Activated naive CD4-positive, alpha-beta T cell treated with anti-CD3 and anti-CD28 coated beads, Interleukin-2, amount 50 U/mL, for 24 hours (primary cell): ENCODE measurements at regions not wholly inside any gene's neighbourhood (a gene's known extent, or its start where the extent isn't known, plus 50 kb on each side); places are given as distances from the start of the nearest gene placed in this dataset.

Experiments
- H3K27ac Mint-ChIP-seq: one replicate; pipeline ENCODE4 v1.8.0; 2021; ENCODE audit warnings: mild to moderate bottlenecking, mixed read lengths
- H3K27me3 Mint-ChIP-seq: one replicate; pipeline ENCODE4 v1.8.0; 2021; ENCODE audit warnings: mixed read lengths
- H3K36me3 Mint-ChIP-seq: one replicate; pipeline ENCODE4 v1.8.0; 2021; ENCODE audit warnings: mixed read lengths
- H3K4me1 Mint-ChIP-seq: one replicate; pipeline ENCODE4 v1.8.0; 2021; ENCODE audit warnings: mixed read lengths
- H3K4me3 Mint-ChIP-seq: one replicate; pipeline ENCODE4 v1.8.0; 2021; ENCODE audit warnings: mild to moderate bottlenecking, mixed read lengths
- H3K9me3 Mint-ChIP-seq: one replicate; pipeline ENCODE4 v1.8.0; 2021; ENCODE audit warnings: mixed read lengths

DNA sequence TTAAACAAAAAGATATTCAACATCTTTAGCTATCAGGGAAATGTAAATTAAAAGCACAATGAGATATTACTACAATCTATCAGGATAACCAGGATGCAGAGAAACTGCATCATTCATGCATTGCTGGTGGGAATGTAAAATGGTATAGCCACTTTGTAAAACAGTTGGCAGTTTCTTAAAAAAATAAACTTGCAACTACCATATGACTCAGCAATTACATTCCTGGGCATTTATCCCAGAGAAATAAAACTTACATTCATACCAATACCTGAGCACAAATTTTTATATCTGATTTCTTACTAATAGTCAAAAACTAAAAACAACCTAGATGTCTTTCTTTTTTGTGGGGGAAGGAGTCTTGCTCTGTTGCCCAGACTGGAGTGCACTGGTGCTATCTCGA lies 190.3 kb upstream of the TAB2 start:
- H3K27ac Mint-ChIP-seq, result no peak overlapping the region
- peaks cover 8% of the 10 kb centered on the region for H3K36me3 Mint-ChIP-seq
- H3K4me1 Mint-ChIP-seq, result peaks cover 80% of the 10 kb centered on the region
- H3K9me3 Mint-ChIP-seq, result peaks cover 8% of the 10 kb centered on the region
- no peaks in the 10 kb centered on the region for H3K27me3 Mint-ChIP-seq
- H3K4me3 Mint-ChIP-seq, result no peak overlapping the region

DNA sequence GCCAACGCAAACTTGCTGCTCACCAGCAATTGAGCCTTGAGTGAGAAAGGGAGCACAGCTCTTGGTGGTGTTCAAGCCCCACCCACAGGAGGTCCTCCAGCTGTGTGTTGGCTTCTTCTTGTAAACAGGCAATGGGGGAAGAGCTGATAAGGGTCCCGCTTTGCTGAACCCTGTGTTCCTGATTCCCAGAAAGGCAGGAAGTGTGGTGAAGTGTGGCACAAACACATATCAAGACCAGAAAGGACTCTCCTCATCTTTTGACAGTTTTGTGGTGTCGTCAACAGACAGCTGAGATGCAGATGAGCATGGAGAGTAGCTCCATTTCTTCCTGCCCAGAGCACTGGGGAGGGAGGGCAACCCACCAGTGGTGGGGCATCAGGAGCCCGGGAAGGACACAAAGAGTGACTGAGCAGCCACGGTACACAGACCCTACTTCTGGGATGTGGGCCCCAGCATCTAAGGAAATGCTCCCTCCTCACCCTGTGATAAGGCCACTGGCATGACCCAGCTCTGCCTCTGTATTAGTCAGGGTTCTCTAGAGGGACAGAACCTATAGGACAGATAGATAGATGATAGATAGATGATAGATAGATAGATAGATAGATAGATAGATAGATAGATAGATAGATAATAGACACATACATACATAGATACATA lies 188.9 kb upstream of the TAB2 start:
- peak overlapping the region; percentile 92 for H3K27ac Mint-ChIP-seq
- H3K9me3 Mint-ChIP-seq, result peaks cover 8% of the 10 kb centered on the region
- peak overlapping the region; percentile 31 for H3K4me3 Mint-ChIP-seq
- peaks cover 77% of the 10 kb centered on the region for H3K4me1 Mint-ChIP-seq
- peaks cover 8% of the 10 kb centered on the region for H3K36me3 Mint-ChIP-seq
- H3K27me3 Mint-ChIP-seq, result no peaks in the 10 kb centered on the region

GRCh38 chr6:149129371-149130077 lies 188.0 kb upstream of the TAB2 start:
- Mint-ChIP-seq H3K4me3 (no peak overlapping the region), H3K36me3 (peaks cover 3% of the 10 kb centered on the region), H3K27me3 (no peaks in the 10 kb centered on the region), H3K27ac (peak overlapping the region; percentile 92), H3K9me3 (peaks cover 1% of the 10 kb centered on the region), H3K4me1 (peaks cover 68% of the 10 kb centered on the region)

- no peak overlapping the region for H3K4me3 Mint-ChIP-seq
- peaks cover 66% of the 10 kb centered on the region for H3K4me1 Mint-ChIP-seq
- H3K27me3 Mint-ChIP-seq, result no peaks in the 10 kb centered on the region
- peak overlapping the region; percentile 15 for H3K27ac Mint-ChIP-seq
- peaks cover 3% of the 10 kb centered on the region for H3K36me3 Mint-ChIP-seq
- no peaks in the 10 kb centered on the region for H3K9me3 Mint-ChIP-seq
Observed at GRCh38 chr6:149130090-149130489, 187.4 kb upstream of the TAB2 start.

DNA sequence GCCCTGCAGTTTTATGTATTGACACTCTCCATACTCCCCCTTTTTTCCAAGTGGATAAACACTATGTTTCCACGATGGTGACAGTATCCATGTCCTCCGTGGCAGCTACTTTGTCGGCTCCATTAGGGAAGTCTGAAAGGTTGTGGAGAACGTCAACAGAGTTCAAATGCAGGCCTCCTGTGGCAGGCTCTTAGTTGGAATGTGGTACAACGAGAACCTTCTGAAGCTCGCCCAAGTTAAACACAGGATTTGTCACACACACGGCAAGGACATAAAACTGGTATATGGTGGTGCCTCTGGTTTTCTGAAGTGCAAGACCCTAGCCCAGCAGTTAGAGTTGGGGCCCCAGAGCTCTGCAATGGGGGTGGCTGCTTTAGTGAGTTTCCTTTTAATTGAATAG lies 187.0 kb upstream of the TAB2 start:
- Mint-ChIP-seq H3K27ac (no peak overlapping the region), H3K4me1 (peaks cover 66% of the 10 kb centered on the region), H3K36me3 (peaks cover 3% of the 10 kb centered on the region), H3K27me3 (no peaks in the 10 kb centered on the region), H3K4me3 (no peak overlapping the region), H3K9me3 (no peaks in the 10 kb centered on the region)

GRCh38 chr6:149131891-149132290 lies 185.6 kb upstream of the TAB2 start:
- no peak overlapping the region for H3K27ac Mint-ChIP-seq
- H3K36me3 Mint-ChIP-seq, result peaks cover 1% of the 10 kb centered on the region
- H3K27me3 Mint-ChIP-seq, result no peaks in the 10 kb centered on the region
- H3K4me1 Mint-ChIP-seq, result peaks cover 59% of the 10 kb centered on the region
- H3K9me3 Mint-ChIP-seq, result no peaks in the 10 kb centered on the region
- no peak overlapping the region for H3K4me3 Mint-ChIP-seq

DNA sequence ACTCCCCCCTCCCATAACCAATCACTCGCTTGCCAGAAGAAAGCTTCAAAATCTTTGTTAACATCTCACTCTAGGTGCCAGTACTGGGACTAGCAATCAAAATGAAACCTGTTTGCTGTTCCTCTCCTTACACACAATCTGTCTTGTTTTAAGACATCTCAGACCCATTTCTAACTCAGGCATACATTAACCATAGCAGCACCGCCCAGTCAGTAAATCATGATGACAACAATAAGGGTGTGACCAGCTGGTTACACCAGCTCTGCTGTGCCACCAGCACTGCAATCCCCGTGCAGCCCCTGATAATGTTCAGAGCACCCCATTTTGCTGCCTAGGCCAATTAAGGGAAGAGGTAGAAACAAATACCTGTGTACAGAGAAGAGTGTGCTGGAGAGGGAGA lies 185.2 kb upstream of the TAB2 start:
- H3K36me3 Mint-ChIP-seq, result peaks cover 1% of the 10 kb centered on the region
- H3K27me3 Mint-ChIP-seq, result no peaks in the 10 kb centered on the region
- peaks cover 55% of the 10 kb centered on the region for H3K4me1 Mint-ChIP-seq
- no peak overlapping the region for H3K4me3 Mint-ChIP-seq
- H3K27ac Mint-ChIP-seq, result peak overlapping the region; percentile 1
- H3K9me3 Mint-ChIP-seq, result no peaks in the 10 kb centered on the region

DNA sequence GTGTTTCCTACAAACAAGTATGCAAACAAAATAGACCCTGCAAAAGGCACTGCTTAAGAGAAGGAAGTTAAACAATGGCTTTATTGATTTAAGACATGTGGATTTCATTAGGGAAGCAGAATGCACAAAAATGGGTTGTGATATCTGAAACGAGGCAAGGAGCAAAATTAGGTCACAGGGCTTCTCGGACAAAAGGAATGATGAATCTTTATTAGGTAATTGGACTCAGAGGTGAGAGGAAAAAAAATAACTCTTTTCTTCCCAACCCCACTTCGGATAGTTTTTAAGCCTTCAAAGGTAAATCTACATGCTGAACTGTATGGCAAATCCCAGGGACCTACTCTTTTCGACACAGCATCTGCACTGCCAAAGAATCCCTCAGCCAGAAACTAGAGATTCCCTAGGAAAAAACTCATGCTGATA lies 183.0 kb upstream of the TAB2 start:
- peaks cover 3% of the 10 kb centered on the region for H3K36me3 Mint-ChIP-seq
- no peaks in the 10 kb centered on the region for H3K27me3 Mint-ChIP-seq
- no peak overlapping the region for H3K27ac Mint-ChIP-seq
- H3K9me3 Mint-ChIP-seq, result peaks cover 5% of the 10 kb centered on the region
- H3K4me1 Mint-ChIP-seq, result peaks cover 50% of the 10 kb centered on the region
- no peak overlapping the region for H3K4me3 Mint-ChIP-seq

GRCh38 chr6:149135809-149136208 lies 181.7 kb upstream of the TAB2 start:
- Mint-ChIP-seq H3K9me3 (peaks cover 5% of the 10 kb centered on the region), H3K27ac (no peak overlapping the region), H3K4me1 (peaks cover 50% of the 10 kb centered on the region), H3K4me3 (no peak overlapping the region), H3K27me3 (no peaks in the 10 kb centered on the region), H3K36me3 (peaks cover 3% of the 10 kb centered on the region)

DNA sequence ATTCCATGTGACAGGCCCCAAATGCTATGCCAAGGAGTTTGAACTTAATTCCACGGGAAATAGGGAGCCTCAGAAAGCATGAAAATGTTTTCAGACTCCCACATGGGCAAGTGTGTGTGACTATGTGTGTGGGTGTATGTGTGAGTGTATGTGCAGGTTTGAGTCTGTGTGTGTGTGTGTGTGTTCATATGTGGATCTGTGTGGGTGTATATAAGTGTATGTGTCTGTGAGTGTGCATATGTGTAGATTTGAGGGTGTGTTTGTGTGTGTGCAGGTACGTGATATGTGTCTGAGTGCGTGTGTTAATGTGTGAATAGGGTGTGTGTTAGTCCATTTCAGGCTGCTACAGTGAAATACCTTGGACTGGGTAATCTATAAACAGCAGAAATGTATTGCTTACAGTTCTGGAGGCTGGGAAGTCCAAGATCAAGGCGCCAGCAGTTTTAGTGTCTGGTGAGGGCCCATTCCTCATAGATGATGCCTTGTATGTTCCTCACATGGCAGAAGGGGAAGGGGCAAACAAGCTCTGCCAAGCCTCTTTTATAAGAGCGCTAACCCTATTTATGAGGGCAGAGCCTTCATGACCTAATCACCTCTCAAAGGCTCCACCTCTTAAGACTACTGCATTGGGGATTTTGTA lies 181.1 kb upstream of the TAB2 start:
- Mint-ChIP-seq H3K4me1 (peaks cover 53% of the 10 kb centered on the region), H3K9me3 (peaks cover 8% of the 10 kb centered on the region), H3K27me3 (no peaks in the 10 kb centered on the region), H3K36me3 (peaks cover 3% of the 10 kb centered on the region), H3K4me3 (no peak overlapping the region), H3K27ac (no peak overlapping the region)

GRCh38 chr6:149136913-149137286 lies 180.6 kb upstream of the TAB2 start:
- peaks cover 8% of the 10 kb centered on the region for H3K9me3 Mint-ChIP-seq
- H3K27ac Mint-ChIP-seq, result no peak overlapping the region

GRCh38 chr6:149137594-149137993 lies 179.9 kb upstream of the TAB2 start:
- Mint-ChIP-seq H3K4me1 (peaks cover 51% of the 10 kb centered on the region), H3K4me3 (no peak overlapping the region), H3K36me3 (peaks cover 4% of the 10 kb centered on the region), H3K9me3 (peaks cover 8% of the 10 kb centered on the region), H3K27ac (peak overlapping the region; percentile 66), H3K27me3 (no peaks in the 10 kb centered on the region)

More at GRCh38 chr6:149136913-149137286, 180.6 kb upstream of the TAB2 start:
- Mint-ChIP-seq H3K36me3 (peaks cover 5% of the 10 kb centered on the region), H3K4me3 (no peak overlapping the region), H3K27me3 (no peaks in the 10 kb centered on the region), H3K4me1 (peaks cover 53% of the 10 kb centered on the region)

- peak overlapping the region; percentile 66 for H3K27ac Mint-ChIP-seq
- H3K36me3 Mint-ChIP-seq, result peaks cover 4% of the 10 kb centered on the region
- H3K4me1 Mint-ChIP-seq, result peaks cover 51% of the 10 kb centered on the region
- peaks cover 8% of the 10 kb centered on the region for H3K9me3 Mint-ChIP-seq
- no peak overlapping the region for H3K4me3 Mint-ChIP-seq
- no peaks in the 10 kb centered on the region for H3K27me3 Mint-ChIP-seq
Observed at GRCh38 chr6:149138089-149138488, 179.4 kb upstream of the TAB2 start.

- Mint-ChIP-seq H3K4me3 (no peak overlapping the region), H3K36me3 (peaks cover 11% of the 10 kb centered on the region), H3K27ac (peak overlapping the region; percentile 87), H3K9me3 (peaks cover 8% of the 10 kb centered on the region), H3K27me3 (no peaks in the 10 kb centered on the region), H3K4me1 (peaks cover 47% of the 10 kb centered on the region)
Observed at GRCh38 chr6:149138699-149139294, 178.7 kb upstream of the TAB2 start.

DNA sequence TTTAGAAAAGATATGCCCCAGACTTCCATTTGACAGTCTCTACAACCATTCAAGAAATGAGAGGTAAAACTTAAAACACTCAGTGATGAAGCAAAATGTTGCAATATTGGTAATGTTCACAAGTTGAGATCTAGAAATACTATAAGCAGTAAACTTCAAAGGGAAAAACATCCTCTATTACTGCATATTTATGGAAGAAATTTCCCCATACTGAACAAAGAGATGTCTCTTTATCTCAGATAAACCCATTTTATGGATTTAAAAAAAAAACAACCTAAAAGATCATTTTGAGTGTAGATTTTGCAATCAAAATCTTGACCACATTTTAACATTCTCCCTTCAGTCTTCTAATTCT lies 177.8 kb upstream of the TAB2 start:
- H3K4me1 Mint-ChIP-seq, result peaks cover 47% of the 10 kb centered on the region
- H3K27ac Mint-ChIP-seq, result peak overlapping the region; percentile 100
- H3K27me3 Mint-ChIP-seq, result no peaks in the 10 kb centered on the region
- H3K36me3 Mint-ChIP-seq, result peaks cover 15% of the 10 kb centered on the region
- peak overlapping the region; percentile 79 for H3K4me3 Mint-ChIP-seq
- H3K9me3 Mint-ChIP-seq, result peaks cover 11% of the 10 kb centered on the region
